ENCODE measurements at regions not wholly inside any gene's neighbourhood (a gene's known extent, or its start where the extent isn't known, plus 50 kb on each side); places are given as distances from the start of the nearest gene placed in this dataset.

DNA sequence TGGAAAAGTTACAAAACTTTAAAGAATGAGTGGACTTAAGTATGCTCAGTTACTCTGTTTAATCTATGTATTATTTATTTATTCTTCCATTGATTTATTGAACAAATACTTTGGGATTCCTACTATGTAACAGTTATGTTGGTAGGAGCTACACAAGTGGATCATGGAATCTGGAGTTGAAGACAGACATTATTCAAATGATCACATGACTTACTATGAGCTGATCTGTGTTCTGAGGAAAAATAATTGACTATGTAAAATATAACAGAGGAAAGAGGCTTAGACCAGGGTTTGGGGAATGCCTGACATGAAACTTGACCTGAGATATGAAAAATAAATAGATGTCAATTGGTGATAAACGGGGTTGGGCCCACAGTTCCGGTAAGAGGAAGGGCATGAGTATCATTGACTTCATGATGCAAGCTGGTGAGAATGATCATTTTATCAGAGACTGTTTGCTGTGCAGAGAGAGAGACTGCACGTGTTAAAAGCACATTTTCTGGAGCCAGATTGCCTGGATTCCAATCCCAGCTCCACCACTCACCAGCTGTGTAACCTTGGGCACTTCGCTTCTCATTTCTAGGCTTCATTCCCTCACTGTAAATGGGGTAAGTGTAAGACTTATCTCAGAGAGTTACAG lies 179.0 kb downstream of the SPCS3 start:
- no peak overlapping the region for H3K4me3 ChIP-seq (ENCODE audit: low read depth, poor library complexity, severe bottlenecking)
- intact Hi-C loops (cut with DNase I; ENCODE audit: low total_unique reads) = no loop called here
- TF ChIP-seq CTCF (IDR thresholded peaks at IDR 0.05) = no peak
- TF ChIP-seq POLR2A (IDR thresholded peaks at IDR 0.05) = no peak
- 43 to 60% methylated on average over 4 of the region's 4 CpGs for WGBS, 2 donors
- DNase-seq (ENCODE audit: low spot score in 2 of 2) = no peak

- H3K4me3 ChIP-seq (ENCODE audit: low read depth, poor library complexity, severe bottlenecking) = no peak overlapping the region
- DNase-seq (ENCODE audit: low spot score in 2 of 2) = no peak
- WGBS, 2 donors = 40 to 44% methylated on average over 2 of the region's 2 CpGs
- no peak for TF ChIP-seq POLR2A (IDR thresholded peaks at IDR 0.05)
- intact Hi-C loops (cut with DNase I; ENCODE audit: low total_unique reads) = no loop called here
Measured at GRCh38 chr4:176499518-176499917, 179.8 kb downstream of the SPCS3 start.

DNA sequence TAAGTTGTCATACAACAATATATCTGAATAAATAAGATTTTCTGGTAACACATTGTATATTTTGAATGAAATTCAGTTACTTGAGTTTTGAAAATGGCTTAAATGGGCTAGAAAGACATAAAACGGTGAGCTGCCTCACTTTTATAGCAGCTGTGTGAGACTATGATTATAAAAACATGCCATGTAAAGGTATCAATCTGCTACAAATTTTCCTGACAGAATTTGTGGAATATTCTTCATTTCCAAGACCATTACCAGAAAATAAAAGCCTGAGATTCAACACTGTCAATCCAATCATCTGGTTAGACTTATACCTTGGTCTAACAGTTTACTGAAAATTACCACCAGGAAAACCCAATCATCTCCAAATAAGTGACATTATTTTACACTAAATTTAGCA lies 181.1 kb downstream of the SPCS3 start:
- H3K4me3 ChIP-seq (ENCODE audit: low read depth, poor library complexity, severe bottlenecking) = no peak overlapping the region
- DNase-seq (ENCODE audit: low spot score in 2 of 2) = no peak
- 79 to 81% methylated on average over 1 of the region's 1 CpG for WGBS, 2 donors
- intact Hi-C loops (cut with DNase I; ENCODE audit: low total_unique reads) = no loop called here
- TF ChIP-seq POLR2A (IDR thresholded peaks at IDR 0.05) = no peak
- TF ChIP-seq CTCF (IDR thresholded peaks at IDR 0.05) = no peak

DNA sequence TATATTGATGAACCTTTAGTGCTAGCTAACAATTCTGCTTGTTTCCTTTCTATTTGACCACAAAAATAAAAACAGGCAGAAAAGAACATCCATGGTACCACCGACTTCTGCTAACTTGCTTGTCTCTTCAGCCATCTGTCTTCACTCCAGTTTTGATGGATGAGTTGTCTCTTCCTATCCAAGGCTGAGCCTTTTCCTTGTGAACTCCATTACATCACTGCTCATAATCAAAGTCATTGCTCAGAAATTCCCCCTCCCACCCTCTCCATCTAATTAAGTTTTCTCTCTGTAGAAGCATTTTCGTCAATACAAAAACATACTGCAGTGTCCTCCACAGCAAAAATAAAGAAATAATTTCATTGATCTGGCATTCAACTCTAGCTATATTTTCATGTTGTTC lies 184.4 kb downstream of the SPCS3 start:
- H3K4me3 ChIP-seq (ENCODE audit: low read depth, poor library complexity, severe bottlenecking) = no peak overlapping the region
- intact Hi-C loops (cut with DNase I; ENCODE audit: low total_unique reads) = no loop called here
- WGBS, 2 donors = 63 to 64% methylated on average over 2 of the region's 2 CpGs
- no peak for DNase-seq (ENCODE audit: low spot score in 2 of 2)
- TF ChIP-seq CTCF (IDR thresholded peaks at IDR 0.05) = no peak
- TF ChIP-seq POLR2A (IDR thresholded peaks at IDR 0.05) = no peak

DNA sequence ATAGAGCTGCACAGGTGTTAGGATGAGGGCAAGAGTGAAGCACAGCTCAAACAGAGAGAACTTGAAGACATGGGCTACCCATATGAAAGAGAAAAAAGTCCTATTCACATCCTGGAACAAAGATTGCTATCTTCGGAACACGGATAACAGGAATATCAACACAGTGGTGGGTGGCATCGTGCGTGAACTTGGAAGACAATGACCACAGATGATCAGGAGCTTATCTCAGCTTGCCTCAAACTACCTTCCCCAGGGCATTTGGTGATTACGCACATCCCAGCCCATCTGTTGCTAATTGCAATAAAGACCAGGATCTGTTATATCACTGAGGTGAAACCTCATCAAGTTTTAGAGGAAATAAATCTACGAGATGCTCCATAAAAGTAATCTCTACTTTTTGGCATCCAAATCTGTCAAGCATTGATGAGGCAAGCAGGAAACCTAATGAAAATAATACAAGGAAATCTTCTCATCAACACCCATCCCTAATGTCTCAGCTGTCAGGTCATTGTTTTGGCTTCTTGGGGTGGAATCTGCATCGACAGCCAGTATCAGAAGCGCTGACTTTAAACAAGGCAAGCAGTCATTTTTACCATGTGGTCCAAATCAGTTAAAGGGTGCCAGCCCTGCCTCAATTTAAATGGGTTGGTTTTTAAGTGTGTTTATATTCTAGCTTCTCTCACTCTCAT lies 188.2 kb downstream of the SPCS3 start:
- H3K4me3 ChIP-seq (ENCODE audit: low read depth, poor library complexity, severe bottlenecking) = no peak overlapping the region
- WGBS, 2 donors = 84 to 87% methylated on average over 8 of the region's 8 CpGs
- intact Hi-C loops (cut with DNase I; ENCODE audit: low total_unique reads) = no loop called here
- no peak for DNase-seq (ENCODE audit: low spot score in 2 of 2)
- no peak for TF ChIP-seq CTCF (IDR thresholded peaks at IDR 0.05)
- TF ChIP-seq POLR2A (IDR thresholded peaks at IDR 0.05) = no peak

GRCh38 chr4:176508780-176509331 lies 189.1 kb downstream of the SPCS3 start:
- intact Hi-C loops (cut with DNase I; ENCODE audit: low total_unique reads) = no loop called here
- no peak for TF ChIP-seq CTCF (IDR thresholded peaks at IDR 0.05)
- DNase-seq (ENCODE audit: low spot score in 2 of 2) = no peak
- 40 to 56% methylated on average over 4 of the region's 4 CpGs for WGBS, 2 donors
- no peak overlapping the region for H3K4me3 ChIP-seq (ENCODE audit: low read depth, poor library complexity, severe bottlenecking)
